GM19238 (cell line): ENCODE measurements at regions not wholly inside any gene's neighbourhood (a gene's known extent, or its start where the extent isn't known, plus 50 kb on each side); places are given as distances from the start of the nearest gene placed in this dataset.
"Not testable (repeated sequence)": the region's sequence is repeated elsewhere in the genome, so short reads cannot be mapped to it uniquely, and the experiment has no call there.

Experiments used
- DNase-seq: peaks from one replicate; pipeline ENCODE4 v3.0.0; 2011; ENCODE audit warnings: low spot score; ENCODE audit not compliant: insufficient read length

DNA sequence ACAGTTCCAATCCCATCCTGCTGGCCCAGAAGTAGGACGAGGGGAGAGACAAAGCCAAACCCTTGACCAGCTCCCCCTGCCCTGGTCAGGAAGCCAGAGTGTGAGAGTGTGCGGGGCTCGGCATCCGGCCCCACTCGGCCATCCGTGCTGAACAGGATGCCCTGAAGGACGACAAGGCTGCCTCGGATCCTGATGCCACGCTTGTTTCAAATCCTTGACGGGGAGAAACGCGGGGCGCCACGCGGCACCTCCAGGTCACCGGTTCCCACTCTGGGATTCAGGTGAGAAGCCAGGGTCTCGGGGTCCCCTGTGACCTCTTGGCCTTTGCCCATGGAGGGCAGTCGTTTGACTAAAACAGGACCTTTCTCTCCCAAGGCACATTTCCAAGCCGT is 167.8 kb downstream of the BRD1 start:
- no peak for DNase-seq

DNA sequence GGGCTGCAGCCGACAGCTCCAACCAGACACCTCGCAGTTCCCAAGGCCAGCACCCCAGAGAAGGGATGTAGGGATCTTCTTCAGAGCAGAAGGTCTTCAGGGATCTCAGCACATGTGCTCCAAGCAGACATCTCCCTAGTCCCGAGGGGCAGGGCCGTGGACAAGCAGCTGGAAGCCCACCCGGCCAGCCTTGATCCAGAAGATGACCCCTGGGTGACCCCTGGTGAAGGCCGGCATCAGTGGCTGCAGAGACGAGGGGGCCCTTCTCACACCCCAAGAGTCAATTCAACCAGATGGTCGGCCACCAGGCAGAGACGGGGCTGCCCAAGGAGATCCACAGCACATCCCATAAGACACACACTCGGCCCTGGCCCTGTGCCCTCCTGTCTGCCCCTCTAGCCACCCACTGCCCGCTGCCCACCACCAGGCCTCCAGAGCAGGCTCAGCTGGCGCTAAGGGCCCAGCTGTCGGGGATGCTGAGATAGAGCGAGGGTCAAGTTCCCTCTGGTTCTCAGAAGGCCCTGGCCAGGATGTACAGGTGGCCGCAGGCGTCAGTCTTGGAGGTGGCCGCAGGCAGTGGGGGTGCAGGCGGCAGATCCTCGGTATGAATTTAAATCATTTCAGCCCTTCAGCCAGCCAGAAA is 168.3 kb downstream of the BRD1 start:
- DNase-seq = no peak

DNA sequence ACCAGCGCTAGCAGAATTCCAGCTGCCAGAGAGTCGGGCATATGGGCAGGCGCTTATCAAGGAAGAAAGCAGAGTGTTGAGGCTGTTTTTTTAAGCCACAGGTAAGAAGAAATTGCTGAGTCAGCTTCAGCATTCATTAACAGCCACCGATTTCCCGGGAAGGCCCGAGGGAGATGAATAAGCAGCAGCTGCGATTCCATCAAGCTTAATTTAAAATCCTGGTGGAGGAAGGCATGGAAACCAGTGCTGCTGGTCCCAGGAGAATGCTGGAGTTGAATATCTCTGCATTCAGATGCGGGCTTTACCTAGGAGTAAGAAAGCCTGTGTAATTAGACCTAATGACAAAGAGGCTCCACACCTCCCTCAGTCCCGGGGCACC is 168.8 kb downstream of the BRD1 start:
- DNase-seq = no peak

DNA sequence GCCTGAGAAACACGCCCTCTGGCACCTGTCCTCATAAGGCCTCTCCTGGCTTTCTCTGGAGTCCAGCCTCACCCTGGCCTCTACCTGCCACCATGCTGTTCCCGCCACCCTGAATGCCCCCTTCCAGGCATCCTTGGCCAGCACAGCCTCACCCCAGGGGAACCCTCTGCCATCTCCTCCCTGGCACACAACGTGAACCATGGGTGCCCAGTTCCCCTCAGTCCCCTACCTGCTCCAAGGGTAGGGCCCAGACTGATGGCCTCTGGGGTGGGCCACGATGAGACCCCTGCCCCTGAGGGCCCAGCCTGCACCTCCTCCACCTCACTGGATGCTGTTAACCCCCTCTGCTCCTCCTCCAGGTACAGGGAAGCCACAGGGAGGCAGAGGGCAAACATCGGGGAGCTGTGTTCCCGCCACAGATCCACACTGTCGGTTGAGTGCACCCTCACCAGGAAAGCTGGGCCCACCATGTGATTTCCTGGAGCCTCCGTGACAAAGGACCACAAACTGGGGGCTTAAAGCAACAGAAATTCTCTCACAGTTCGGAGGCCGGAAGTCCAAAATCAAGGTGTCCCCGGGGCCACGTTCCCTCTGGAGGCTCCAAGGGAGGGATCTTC is 169.6 kb downstream of the BRD1 start:
- DNase-seq = no peak

- DNase-seq = peak; percentile 70
These were observed 170.2 kb downstream of the BRD1 start for GRCh38 chr22:49657275-49657973.

DNA sequence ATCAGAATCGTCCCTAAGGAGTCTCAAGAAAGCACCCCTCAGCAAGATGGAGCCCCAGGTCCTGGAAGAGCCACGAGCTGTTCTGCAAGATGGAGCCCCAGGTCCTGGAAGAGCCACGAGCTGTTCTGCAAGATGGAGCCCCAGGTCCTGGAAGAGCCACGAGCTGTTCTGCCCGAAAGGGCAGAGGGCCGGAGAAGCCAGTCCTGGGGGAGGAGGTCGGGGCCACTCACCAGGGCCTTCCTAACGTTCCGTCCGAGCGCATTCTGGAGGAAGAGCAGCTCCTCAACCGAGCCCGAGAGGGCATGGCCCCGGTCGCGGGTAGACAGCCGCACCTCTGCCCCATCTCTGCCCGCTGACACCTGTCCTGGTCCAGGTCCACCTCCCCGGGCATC is 170.8 kb downstream of the BRD1 start:
- DNase-seq = not testable (repeated sequence)

DNA sequence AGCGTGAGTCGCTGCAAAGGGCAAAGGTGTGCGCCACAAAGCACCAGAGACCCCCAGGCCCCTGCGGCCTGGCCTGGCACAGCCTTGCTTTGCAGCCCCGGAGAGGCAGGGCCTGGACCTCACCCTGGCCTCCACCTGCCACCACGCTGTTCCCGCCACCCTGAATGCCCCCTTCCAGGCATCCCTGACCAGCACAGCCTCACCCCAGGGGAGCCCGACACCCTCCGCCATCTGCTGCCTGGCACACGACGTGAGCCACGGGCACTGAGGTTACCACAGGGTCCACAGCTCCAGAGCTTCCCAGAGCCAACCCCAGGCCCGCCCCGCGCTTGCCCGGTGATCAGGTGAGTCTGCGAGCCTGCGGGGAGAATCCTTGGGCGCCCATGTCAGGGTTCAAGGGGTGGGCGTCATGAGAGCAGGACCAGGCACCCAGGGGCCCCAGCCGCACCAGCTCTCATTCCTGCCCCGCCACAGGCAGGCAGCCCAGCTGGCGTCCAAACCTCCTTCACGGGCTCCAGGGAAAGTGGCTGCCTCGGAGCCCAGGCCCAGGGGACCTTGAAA is 171.3 kb downstream of the BRD1 start:
- DNase-seq = no peak

DNA sequence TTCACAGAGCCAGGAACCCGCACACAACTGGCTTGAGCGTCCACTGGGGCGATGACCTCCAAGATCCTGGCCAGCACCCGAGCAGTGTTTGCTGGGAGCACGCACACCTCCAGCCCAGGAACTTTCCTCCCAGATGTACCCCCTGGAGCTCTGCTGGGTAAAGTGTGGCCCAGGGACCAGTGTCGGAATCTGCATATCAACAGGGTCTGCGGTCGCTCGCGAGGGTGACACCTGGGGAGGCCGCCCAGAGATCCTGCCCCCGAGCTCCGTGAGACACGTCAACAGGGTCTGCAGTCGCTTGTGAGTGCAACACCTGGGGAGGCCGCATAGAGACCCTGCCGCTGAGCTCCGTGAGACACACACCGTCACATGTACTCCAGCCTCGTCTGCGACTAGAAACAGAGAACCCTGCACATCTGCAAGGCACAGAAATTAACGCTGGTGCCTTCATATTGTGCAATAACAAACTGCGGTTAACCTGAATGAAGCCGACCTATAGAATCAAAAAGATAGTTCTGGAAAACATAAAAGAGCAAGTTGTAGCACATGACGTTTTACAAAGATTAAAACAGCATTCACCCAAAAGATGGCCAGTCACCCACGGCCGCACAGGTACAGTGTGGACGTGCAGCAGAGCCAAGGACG is 172.4 kb downstream of the BRD1 start:
- DNase-seq = no peak

DNA sequence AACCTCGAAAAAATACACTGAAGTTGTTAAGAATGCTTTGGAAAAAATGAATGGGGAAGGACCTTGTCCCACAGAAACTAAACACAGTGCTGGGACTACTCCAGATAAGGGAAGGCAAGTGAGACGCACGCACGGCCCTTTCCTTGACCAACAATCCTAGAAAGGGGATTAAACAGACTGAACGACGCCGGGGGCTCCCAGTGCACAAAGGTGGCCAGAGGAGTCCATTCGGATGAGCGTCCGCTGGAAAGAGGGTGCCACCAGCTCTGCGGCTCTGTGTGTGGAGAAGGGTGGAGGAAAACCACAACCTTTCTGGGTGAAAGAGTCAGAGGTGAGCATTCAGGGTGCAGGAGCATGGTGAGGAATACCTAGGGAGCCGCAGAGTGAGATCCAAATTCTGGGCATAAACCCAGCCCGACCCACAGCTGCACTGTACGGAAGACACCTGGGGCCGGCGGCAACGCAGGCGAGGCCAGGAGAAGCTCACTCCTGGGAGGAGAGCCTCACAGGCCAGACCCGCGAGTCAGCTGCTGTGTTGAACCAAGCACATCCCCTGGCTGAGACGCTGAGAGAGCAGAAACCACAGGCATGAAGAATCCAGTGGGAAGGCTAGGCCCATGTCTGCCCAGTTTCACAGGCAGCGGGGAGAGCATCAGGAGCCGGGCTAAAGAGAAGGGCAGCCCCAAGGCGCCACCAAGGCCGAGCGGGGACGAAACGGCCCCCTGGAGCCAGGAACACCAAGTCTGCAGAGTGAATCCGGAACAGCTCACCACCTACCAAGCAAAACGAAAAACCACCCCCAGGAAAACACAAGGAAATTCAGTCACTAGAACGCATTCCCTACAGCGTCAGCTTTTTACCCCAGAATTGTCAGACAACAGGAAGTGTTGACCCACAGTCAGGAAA is 177.1 kb downstream of the BRD1 start:
- no peak for DNase-seq

GRCh38 chr22:49649166-49650068 is 178.3 kb downstream of the BRD1 start:
- DNase-seq = no peak

GRCh38 chr22:49648053-49648452 is 179.6 kb downstream of the BRD1 start:
- DNase-seq = no peak

- DNase-seq = no peak
These were observed 180.0 kb downstream of the BRD1 start for GRCh38 chr22:49647627-49648026.

- DNase-seq = no peak
These were observed 180.8 kb downstream of the BRD1 start for GRCh38 chr22:49646876-49647275.

GRCh38 chr22:49645791-49646550 is 181.7 kb downstream of the BRD1 start:
- no peak for DNase-seq

DNA sequence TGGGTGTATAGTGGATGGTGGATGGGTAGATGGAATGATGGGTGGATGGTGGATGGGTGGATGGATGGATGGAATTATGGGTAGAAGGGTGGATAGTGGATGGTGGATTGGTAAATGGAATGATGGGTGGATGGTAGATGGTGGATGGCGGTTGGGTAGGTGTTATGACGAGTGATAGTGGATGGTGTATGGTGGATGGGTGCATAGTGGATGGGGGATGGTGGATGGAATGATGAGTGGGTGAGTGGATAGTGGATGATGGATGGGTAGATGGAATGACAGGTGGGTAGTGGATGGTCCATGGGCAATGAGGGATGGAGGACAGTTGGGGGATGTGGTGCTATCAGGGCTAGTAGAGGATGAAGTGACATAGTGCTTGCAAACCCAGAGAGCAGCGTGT is 182.4 kb downstream of the BRD1 start:
- DNase-seq = no peak

- DNase-seq = no peak
These were observed 183.7 kb downstream of the BRD1 start for GRCh38 chr22:49643998-49644397.

DNA sequence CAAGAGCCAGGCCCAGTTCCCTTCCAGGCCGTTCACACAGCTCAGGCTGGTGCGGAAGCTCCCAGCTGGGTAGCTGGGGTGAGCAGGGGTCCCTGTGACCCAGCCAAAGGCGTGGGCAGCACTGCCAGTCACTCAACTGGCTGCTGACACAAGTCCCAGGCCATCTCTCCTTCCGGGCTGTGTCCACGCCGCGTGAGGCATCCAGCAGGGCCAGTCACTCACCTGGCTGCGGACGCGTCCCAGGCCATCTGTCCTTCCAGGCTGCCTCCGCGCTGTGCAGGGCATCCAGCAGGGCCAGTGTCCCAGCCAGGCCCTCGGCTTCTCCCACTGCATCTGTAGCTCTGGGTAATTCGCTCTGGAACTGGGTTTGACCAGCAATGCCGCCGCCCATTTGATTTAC is 184.2 kb downstream of the BRD1 start:
- DNase-seq = no peak

DNA sequence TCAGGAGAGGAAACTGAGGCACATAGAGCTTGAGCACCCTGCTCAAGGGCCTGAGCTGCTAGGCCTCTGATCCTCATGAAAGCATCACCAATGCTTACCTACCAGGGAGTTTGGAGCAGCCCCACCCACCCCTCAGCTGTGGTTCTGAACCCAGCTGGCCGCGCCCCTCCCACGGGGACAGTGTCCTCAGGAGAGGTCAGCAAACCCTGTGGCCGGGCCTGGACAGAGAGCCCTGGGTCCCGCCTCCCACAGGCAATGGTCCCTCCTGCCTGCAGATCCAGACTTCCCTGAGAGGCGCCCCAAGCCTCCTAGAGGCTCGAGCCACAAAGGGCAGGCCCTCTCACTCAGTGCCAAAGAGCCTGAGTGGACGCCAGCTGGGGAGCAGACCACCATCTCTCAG is 184.9 kb downstream of the BRD1 start:
- no peak for DNase-seq

DNA sequence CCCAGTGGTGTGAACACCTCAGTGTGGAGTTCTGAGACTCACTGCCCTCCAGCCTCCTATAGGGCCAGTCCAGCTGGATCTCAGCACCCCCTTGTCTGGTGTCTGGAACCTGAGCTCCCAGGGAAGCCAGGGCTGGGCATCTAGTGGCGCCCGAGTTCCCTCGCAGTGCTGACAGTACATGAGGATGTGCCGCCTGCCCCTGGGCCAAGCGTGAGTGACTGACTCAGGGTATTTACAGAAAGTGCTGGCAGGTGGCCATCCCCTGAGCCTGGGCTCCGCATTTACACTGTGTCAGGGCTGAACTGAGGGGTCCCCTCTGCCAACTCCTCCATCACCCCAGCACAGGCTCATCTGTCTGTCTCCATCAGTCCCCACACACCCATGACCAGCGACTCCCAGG is 185.3 kb downstream of the BRD1 start:
- no peak for DNase-seq
